Activated T-cell treated with anti-CD3 and anti-CD28 coated beads, Interleukin-2, amount 50 U/mL, for 72 hours (primary cell): ENCODE measurements at regions not wholly inside any gene's neighbourhood (a gene's known extent, or its start where the extent isn't known, plus 50 kb on each side); places are given as distances from the start of the nearest gene placed in this dataset.
"Not testable (repeated sequence)": the region's sequence is repeated elsewhere in the genome, so short reads cannot be mapped to it uniquely, and the experiment has no call there.

Source experiments
- ATAC-seq, 2 donors: fragments of 150-1000 bp; cut with Tn5 transposase; replicated peaks in 1 of 2; 2 replicates each; pipeline ENCODE4 v1.10.0; 2021; ENCODE audit warnings: moderate library complexity in 2 of 2, mild to moderate bottlenecking in 1 of 2
- DNase-seq, 2 donors: peaks; one replicate each; pipeline ENCODE4 v3.0.0; 2021 to 2022; ENCODE audit warnings: mixed read lengths in 1 of 2
- H3K27ac Mint-ChIP-seq: one replicate; pipeline ENCODE4 v1.8.0; 2022; ENCODE audit warnings: mild to moderate bottlenecking, moderate library complexity, mixed read lengths
- H3K27me3 Mint-ChIP-seq: one replicate; pipeline ENCODE4 v1.8.0; 2022; ENCODE audit warnings: low read depth, mixed read lengths
- H3K36me3 Mint-ChIP-seq, 2 donors: one replicate each; pipeline ENCODE4 v1.8.0; 2022; ENCODE audit warnings: mixed read lengths in 2 of 2, mild to moderate bottlenecking in 1 of 2; ENCODE audit not compliant: insufficient read depth in 2 of 2
- H3K4me1 Mint-ChIP-seq: one replicate; pipeline ENCODE4 v1.8.0; 2022; ENCODE audit warnings: low read depth, mixed read lengths
- H3K4me3 Mint-ChIP-seq, 2 donors: one replicate each; pipeline ENCODE4 v1.8.0; 2022; ENCODE audit warnings: mild to moderate bottlenecking in 2 of 2, mixed read lengths in 2 of 2, moderate library complexity in 2 of 2
- H3K9me3 Mint-ChIP-seq, 2 donors: one replicate each; pipeline ENCODE4 v1.8.0; 2022; ENCODE audit warnings: mixed read lengths in 2 of 2

GRCh38 chr7:108848486-108848885 is 278.8 kb downstream of the DNAJB9 start:
- ATAC-seq (no peak), DNase-seq (no peak)
- no peak overlapping the region for H3K27ac Mint-ChIP-seq
- no peaks in the 10 kb centered on the region for H3K36me3 Mint-ChIP-seq
- no peak overlapping the region for H3K4me3 Mint-ChIP-seq
- no peaks in the 10 kb centered on the region for H3K9me3 Mint-ChIP-seq
- H3K27me3 Mint-ChIP-seq = no peaks in the 10 kb centered on the region
- no peaks in the 10 kb centered on the region for H3K4me1 Mint-ChIP-seq

GRCh38 chr7:108860615-108861014 is 290.9 kb downstream of the DNAJB9 start:
- Mint-ChIP-seq H3K36me3 (no peaks in the 10 kb centered on the region), H3K27me3 (no peaks in the 10 kb centered on the region)
- ATAC-seq = no peak

GRCh38 chr7:108861071-108861470 is 291.4 kb downstream of the DNAJB9 start:
- peaks cover 4 to 8% of the 10 kb centered on the region in 2 donors for H3K9me3 Mint-ChIP-seq
- H3K4me3 Mint-ChIP-seq = no peak overlapping the region
- no peak for DNase-seq
- H3K27me3 Mint-ChIP-seq = no peaks in the 10 kb centered on the region
- no peak overlapping the region for H3K27ac Mint-ChIP-seq
- ATAC-seq = no peak
- no peaks in the 10 kb centered on the region for H3K36me3 Mint-ChIP-seq
- no peaks in the 10 kb centered on the region for H3K4me1 Mint-ChIP-seq

More at GRCh38 chr7:108860615-108861014, 290.9 kb downstream of the DNAJB9 start:
- Mint-ChIP-seq H3K4me1 (no peaks in the 10 kb centered on the region), H3K27ac (no peak overlapping the region), H3K4me3 (no peak overlapping the region), H3K9me3 (peaks cover 4 to 8% of the 10 kb centered on the region in 2 donors)
- DNase-seq = no peak

GRCh38 chr7:108863227-108863848 is 293.7 kb downstream of the DNAJB9 start:
- ATAC-seq (no peak), DNase-seq (no peak)
- Mint-ChIP-seq H3K4me3 (no peak overlapping the region), H3K36me3 (no peaks in the 10 kb centered on the region), H3K4me1 (no peaks in the 10 kb centered on the region), H3K27ac (no peak overlapping the region), H3K9me3 (peaks cover 4 to 8% of the 10 kb centered on the region in 2 donors), H3K27me3 (no peaks in the 10 kb centered on the region)

GRCh38 chr7:108869070-108869469 is 299.4 kb downstream of the DNAJB9 start:
- Mint-ChIP-seq H3K9me3 (peaks cover 1 to 4% of the 10 kb centered on the region in 2 donors), H3K27ac (no peak overlapping the region), H3K4me3 (no peak overlapping the region), H3K36me3 (peaks cover 0 to 2% of the 10 kb centered on the region in 2 donors), H3K4me1 (no peaks in the 10 kb centered on the region), H3K27me3 (no peaks in the 10 kb centered on the region)
- ATAC-seq (no peak), DNase-seq (no peak)

- H3K4me1 Mint-ChIP-seq = no peaks in the 10 kb centered on the region
- no peak overlapping the region for H3K4me3 Mint-ChIP-seq
- H3K9me3 Mint-ChIP-seq = no peaks in the 10 kb centered on the region
- no peak for ATAC-seq
- H3K36me3 Mint-ChIP-seq = no peaks in the 10 kb centered on the region
- no peaks in the 10 kb centered on the region for H3K27me3 Mint-ChIP-seq
- peak; percentile 7 to 19 for DNase-seq
- no peak overlapping the region for H3K27ac Mint-ChIP-seq
These were observed 305.5 kb downstream of the DNAJB9 start for GRCh38 chr7:108875139-108875538.

GRCh38 chr7:108890862-108891261 is 321.2 kb downstream of the DNAJB9 start:
- no peak overlapping the region for H3K27ac Mint-ChIP-seq
- no peaks in the 10 kb centered on the region for H3K4me1 Mint-ChIP-seq
- no peak overlapping the region for H3K4me3 Mint-ChIP-seq
- DNase-seq (no peak), ATAC-seq (no peak)
- H3K27me3 Mint-ChIP-seq = no peaks in the 10 kb centered on the region
- H3K36me3 Mint-ChIP-seq = no peaks in the 10 kb centered on the region
- H3K9me3 Mint-ChIP-seq = peaks cover 5 to 8% of the 10 kb centered on the region in 2 donors

GRCh38 chr7:108908456-108908855 is 338.8 kb downstream of the DNAJB9 start:
- Mint-ChIP-seq H3K4me3 (no peak overlapping the region), H3K36me3 (no peaks in the 10 kb centered on the region), H3K9me3 (no peaks in the 10 kb centered on the region), H3K4me1 (no peaks in the 10 kb centered on the region), H3K27me3 (no peaks in the 10 kb centered on the region), H3K27ac (no peak overlapping the region)
- no peak for ATAC-seq
- no peak for DNase-seq

GRCh38 chr7:108911016-108911415 is 341.3 kb downstream of the DNAJB9 start:
- ATAC-seq = no peak
- H3K27me3 Mint-ChIP-seq = no peaks in the 10 kb centered on the region
- H3K4me1 Mint-ChIP-seq = no peaks in the 10 kb centered on the region
- H3K27ac Mint-ChIP-seq = no peak overlapping the region
- no peaks in the 10 kb centered on the region for H3K36me3 Mint-ChIP-seq
- DNase-seq = no peak
- H3K9me3 Mint-ChIP-seq = peaks cover 0 to 6% of the 10 kb centered on the region in 2 donors
- no peak overlapping the region for H3K4me3 Mint-ChIP-seq

- H3K36me3 Mint-ChIP-seq = no peaks in the 10 kb centered on the region
- no peak overlapping the region for H3K27ac Mint-ChIP-seq
These were observed 350.8 kb downstream of the DNAJB9 start for GRCh38 chr7:108920490-108920889.

GRCh38 chr7:108943048-108943447 is 373.4 kb downstream of the DNAJB9 start:
- not testable (repeated sequence) for H3K9me3 Mint-ChIP-seq, H3K4me1 Mint-ChIP-seq, H3K27me3 Mint-ChIP-seq, ATAC-seq, H3K27ac Mint-ChIP-seq, H3K36me3 Mint-ChIP-seq, H3K4me3 Mint-ChIP-seq, DNase-seq

More at GRCh38 chr7:108920490-108920889, 350.8 kb downstream of the DNAJB9 start:
- Mint-ChIP-seq H3K4me3 (no peak overlapping the region), H3K27me3 (no peaks in the 10 kb centered on the region), H3K9me3 (peaks cover 3 to 18% of the 10 kb centered on the region in 2 donors), H3K4me1 (no peaks in the 10 kb centered on the region)
- no peak for DNase-seq
- no peak for ATAC-seq

- Mint-ChIP-seq H3K4me1 (no peaks in the 10 kb centered on the region), H3K36me3 (no peaks in the 10 kb centered on the region), H3K4me3 (no peak overlapping the region), H3K27ac (no peak overlapping the region), H3K27me3 (no peaks in the 10 kb centered on the region), H3K9me3 (peaks cover 2 to 4% of the 10 kb centered on the region in 2 donors)
- no peak for ATAC-seq
- DNase-seq = no peak
These were observed 377.9 kb downstream of the DNAJB9 start for GRCh38 chr7:108947526-108947925.

- Mint-ChIP-seq H3K9me3 (peaks cover 0 to 3% of the 10 kb centered on the region in 2 donors), H3K27me3 (no peaks in the 10 kb centered on the region), H3K4me3 (no peak overlapping the region), H3K4me1 (no peaks in the 10 kb centered on the region), H3K36me3 (no peaks in the 10 kb centered on the region), H3K27ac (no peak overlapping the region)
- ATAC-seq = no peak
- no peak for DNase-seq
These were observed 402.3 kb downstream of the DNAJB9 start for GRCh38 chr7:108972004-108972403.

- no peak overlapping the region for H3K4me3 Mint-ChIP-seq
- H3K27ac Mint-ChIP-seq = no peak overlapping the region
- H3K27me3 Mint-ChIP-seq = no peaks in the 10 kb centered on the region
- H3K9me3 Mint-ChIP-seq = peaks cover 3% of the 10 kb centered on the region in 2 donors
- no peaks in the 10 kb centered on the region for H3K36me3 Mint-ChIP-seq
- DNase-seq = no peak
- ATAC-seq = no peak
- H3K4me1 Mint-ChIP-seq = no peaks in the 10 kb centered on the region
These were observed 403.4 kb downstream of the DNAJB9 start for GRCh38 chr7:108973075-108973474.
